NB4 (cell line): ENCODE measurements at regions not wholly inside any gene's neighbourhood (a gene's known extent, or its start where the extent isn't known, plus 50 kb on each side); places are given as distances from the start of the nearest gene placed in this dataset.

Experiments
- POLR2A ChIP-seq: IDR thresholded peaks from 2 replicates; pipeline ENCODE4 v1.6.1; 2011; ENCODE audit warnings: mild to moderate bottlenecking; ENCODE audit not compliant: insufficient read length; ENCODE audit errors: extremely low read depth
- TF ChIP-seq, protein P1 (sequence below): IDR thresholded peaks from one replicate; pipeline ENCODE4 v1.5.1; 2012; ENCODE audit warnings: low read depth, low read length

DNA sequence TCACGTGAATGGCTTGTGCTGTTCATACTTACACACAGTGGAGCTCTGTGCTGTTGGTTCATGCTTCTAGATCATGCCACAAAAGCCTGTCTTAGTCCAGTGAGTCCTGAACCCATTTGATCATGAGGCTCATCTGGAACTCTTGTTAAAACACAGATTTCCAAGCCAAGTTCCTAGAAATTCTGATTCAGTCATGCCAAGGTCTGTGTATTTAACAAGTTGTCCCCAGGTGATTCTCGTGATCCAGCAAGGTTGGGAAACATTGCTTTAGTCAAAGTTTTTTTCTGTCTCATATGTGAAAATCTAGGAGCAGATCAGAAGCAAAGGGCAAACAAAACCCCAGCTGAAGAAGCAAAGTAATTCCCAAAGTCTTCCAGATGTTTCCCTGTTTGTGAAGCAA lies 112.5 kb upstream of the GAS1 start:
- TF ChIP-seq, protein P1, sequence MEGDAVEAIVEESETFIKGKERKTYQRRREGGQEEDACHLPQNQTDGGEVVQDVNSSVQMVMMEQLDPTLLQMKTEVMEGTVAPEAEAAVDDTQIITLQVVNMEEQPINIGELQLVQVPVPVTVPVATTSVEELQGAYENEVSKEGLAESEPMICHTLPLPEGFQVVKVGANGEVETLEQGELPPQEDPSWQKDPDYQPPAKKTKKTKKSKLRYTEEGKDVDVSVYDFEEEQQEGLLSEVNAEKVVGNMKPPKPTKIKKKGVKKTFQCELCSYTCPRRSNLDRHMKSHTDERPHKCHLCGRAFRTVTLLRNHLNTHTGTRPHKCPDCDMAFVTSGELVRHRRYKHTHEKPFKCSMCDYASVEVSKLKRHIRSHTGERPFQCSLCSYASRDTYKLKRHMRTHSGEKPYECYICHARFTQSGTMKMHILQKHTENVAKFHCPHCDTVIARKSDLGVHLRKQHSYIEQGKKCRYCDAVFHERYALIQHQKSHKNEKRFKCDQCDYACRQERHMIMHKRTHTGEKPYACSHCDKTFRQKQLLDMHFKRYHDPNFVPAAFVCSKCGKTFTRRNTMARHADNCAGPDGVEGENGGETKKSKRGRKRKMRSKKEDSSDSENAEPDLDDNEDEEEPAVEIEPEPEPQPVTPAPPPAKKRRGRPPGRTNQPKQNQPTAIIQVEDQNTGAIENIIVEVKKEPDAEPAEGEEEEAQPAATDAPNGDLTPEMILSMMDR, result no peak
- TF ChIP-seq POLR2A, result no peak
